Activated naive CD8-positive, alpha-beta T cell (primary cell): ENCODE measurements at regions not wholly inside any gene's neighbourhood (a gene's known extent, or its start where the extent isn't known, plus 50 kb on each side); places are given as distances from the start of the nearest gene placed in this dataset.
"Not testable (repeated sequence)": the region's sequence is repeated elsewhere in the genome, so short reads cannot be mapped to it uniquely, and the experiment has no call there.

ENCODE experiments used
- H3K27ac Mint-ChIP-seq: one replicate; pipeline ENCODE4 v1.8.0; 2021; ENCODE audit warnings: mixed read lengths
- H3K27me3 Mint-ChIP-seq: one replicate; pipeline ENCODE4 v1.8.0; 2021; ENCODE audit warnings: mixed read lengths
- H3K36me3 Mint-ChIP-seq: one replicate; pipeline ENCODE4 v1.8.0; 2021; ENCODE audit warnings: mixed read lengths
- H3K4me1 Mint-ChIP-seq: one replicate; pipeline ENCODE4 v1.8.0; 2021; ENCODE audit warnings: low read depth, mixed read lengths
- H3K4me3 Mint-ChIP-seq: one replicate; pipeline ENCODE4 v1.8.0; 2021; ENCODE audit warnings: mild to moderate bottlenecking, mixed read lengths
- H3K9me3 Mint-ChIP-seq: one replicate; pipeline ENCODE4 v1.8.0; 2021; ENCODE audit warnings: low read depth, mixed read lengths

DNA sequence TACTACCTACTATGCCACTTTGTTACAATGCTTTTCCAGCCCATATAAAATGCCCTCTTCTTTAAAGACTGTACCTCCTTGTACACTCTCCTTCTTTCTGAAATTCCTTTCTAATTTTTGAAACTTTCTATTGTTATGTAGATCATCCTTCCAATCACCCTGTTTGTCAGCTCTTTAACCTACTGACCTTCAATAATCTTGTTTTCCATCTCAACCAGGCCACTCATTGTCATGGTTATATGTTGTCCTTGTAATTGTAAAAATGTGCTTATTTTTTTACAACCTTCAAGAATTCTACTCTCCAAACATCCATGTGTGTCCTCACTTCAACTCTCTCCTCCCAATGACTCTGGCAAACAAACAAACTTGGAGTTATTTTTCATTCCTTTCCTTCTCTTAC is 1172.6 kb upstream of the CELF2 start:
- Mint-ChIP-seq H3K4me3 (no peak overlapping the region), H3K36me3 (no peaks in the 10 kb centered on the region), H3K27me3 (peaks cover 5% of the 10 kb centered on the region), H3K4me1 (no peaks in the 10 kb centered on the region), H3K9me3 (peaks cover 17% of the 10 kb centered on the region), H3K27ac (no peak overlapping the region)

DNA sequence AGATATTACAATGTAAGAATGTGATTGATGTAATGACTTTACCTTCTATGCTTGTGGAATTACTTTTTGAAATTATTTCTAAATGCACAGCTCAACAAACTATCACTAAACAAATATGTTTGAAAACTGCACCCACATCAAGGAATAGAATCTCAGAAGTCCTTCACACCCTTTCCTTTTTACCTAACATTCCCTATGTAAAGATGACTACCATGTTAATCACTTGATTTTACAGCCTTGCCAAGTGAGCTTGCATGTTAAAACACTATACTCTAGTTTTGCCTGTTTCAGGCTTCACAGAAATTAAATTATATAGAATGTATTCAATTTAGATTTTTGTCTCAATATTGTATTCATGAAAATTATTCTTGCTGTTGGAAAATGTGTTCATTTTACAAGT is 1169.4 kb upstream of the CELF2 start:
- Mint-ChIP-seq H3K9me3 (peaks cover 32% of the 10 kb centered on the region), H3K36me3 (no peaks in the 10 kb centered on the region), H3K4me1 (no peaks in the 10 kb centered on the region), H3K4me3 (no peak overlapping the region), H3K27ac (no peak overlapping the region), H3K27me3 (peaks cover 5% of the 10 kb centered on the region)

- Mint-ChIP-seq H3K27ac (no peak overlapping the region), H3K4me3 (no peak overlapping the region), H3K9me3 (peaks cover 36% of the 10 kb centered on the region), H3K4me1 (no peaks in the 10 kb centered on the region), H3K36me3 (no peaks in the 10 kb centered on the region), H3K27me3 (peaks cover 5% of the 10 kb centered on the region)
Observed at GRCh38 chr10:9848981-9849380, 1168.7 kb upstream of the CELF2 start.

GRCh38 chr10:9850415-9850814 is 1167.3 kb upstream of the CELF2 start:
- no peak overlapping the region for H3K4me3 Mint-ChIP-seq
- H3K27me3 Mint-ChIP-seq = peaks cover 2% of the 10 kb centered on the region
- H3K27ac Mint-ChIP-seq = no peak overlapping the region
- no peaks in the 10 kb centered on the region for H3K36me3 Mint-ChIP-seq
- peaks cover 22% of the 10 kb centered on the region for H3K9me3 Mint-ChIP-seq
- no peaks in the 10 kb centered on the region for H3K4me1 Mint-ChIP-seq

DNA sequence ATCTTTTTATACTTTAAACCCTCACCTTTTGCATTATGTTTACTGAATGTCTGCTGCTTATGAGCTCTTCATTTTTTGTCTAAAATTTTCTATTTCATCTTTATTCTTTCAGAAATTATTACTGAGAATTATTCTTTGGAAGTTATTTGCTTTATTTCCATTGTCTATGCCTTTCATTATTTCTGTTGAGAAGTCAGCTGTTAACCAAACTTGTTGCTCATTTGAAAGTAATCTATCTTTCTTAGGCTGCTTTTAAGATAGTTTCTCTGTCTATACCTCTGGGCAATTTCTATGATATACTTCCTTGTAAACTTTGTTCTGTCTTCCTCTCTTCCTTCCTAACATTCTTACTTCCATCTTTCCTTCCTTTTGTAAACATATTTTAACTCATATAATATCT is 1165.9 kb upstream of the CELF2 start:
- peaks cover 2% of the 10 kb centered on the region for H3K27me3 Mint-ChIP-seq
- no peak overlapping the region for H3K27ac Mint-ChIP-seq
- H3K4me3 Mint-ChIP-seq = no peak overlapping the region
- no peaks in the 10 kb centered on the region for H3K4me1 Mint-ChIP-seq
- H3K9me3 Mint-ChIP-seq = peaks cover 21% of the 10 kb centered on the region
- no peaks in the 10 kb centered on the region for H3K36me3 Mint-ChIP-seq

GRCh38 chr10:9853405-9854355 is 1164.0 kb upstream of the CELF2 start:
- no peaks in the 10 kb centered on the region for H3K4me1 Mint-ChIP-seq
- no peaks in the 10 kb centered on the region for H3K36me3 Mint-ChIP-seq
- H3K9me3 Mint-ChIP-seq = peaks cover 21% of the 10 kb centered on the region
- H3K4me3 Mint-ChIP-seq = no peak overlapping the region
- H3K27me3 Mint-ChIP-seq = peaks cover under 1% of the 10 kb centered on the region
- H3K27ac Mint-ChIP-seq = no peak overlapping the region

DNA sequence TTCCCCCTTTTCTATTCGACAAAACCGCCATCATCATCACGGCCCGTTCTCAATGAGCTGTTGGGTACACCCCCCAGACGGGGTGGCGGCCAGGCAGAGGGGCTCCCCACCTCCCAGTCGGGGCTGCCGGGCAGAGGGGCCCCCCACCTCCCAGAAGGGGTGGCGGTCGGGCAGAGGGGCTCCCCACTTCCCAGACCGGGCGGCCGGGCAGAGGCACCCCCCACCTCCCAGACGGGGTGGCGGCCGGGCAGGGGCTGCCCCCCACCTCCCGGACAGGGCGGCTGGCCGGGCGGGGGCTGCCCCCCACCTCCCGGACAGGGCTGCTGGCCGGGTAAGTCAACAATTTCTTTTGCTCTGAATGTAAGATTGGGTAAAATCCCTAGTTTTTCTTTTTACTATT is 1162.2 kb upstream of the CELF2 start:
- H3K36me3 Mint-ChIP-seq, H3K27ac Mint-ChIP-seq, H3K4me3 Mint-ChIP-seq, H3K4me1 Mint-ChIP-seq, H3K27me3 Mint-ChIP-seq: not testable (repeated sequence)
- H3K9me3 Mint-ChIP-seq = peaks cover 19% of the 10 kb centered on the region

- no peaks in the 10 kb centered on the region for H3K36me3 Mint-ChIP-seq
- peaks cover 2% of the 10 kb centered on the region for H3K27me3 Mint-ChIP-seq
- no peaks in the 10 kb centered on the region for H3K4me1 Mint-ChIP-seq
- peaks cover 6% of the 10 kb centered on the region for H3K9me3 Mint-ChIP-seq
- H3K27ac Mint-ChIP-seq = no peak overlapping the region
- H3K4me3 Mint-ChIP-seq = no peak overlapping the region
Observed at GRCh38 chr10:9858816-9859215, 1158.9 kb upstream of the CELF2 start.

DNA sequence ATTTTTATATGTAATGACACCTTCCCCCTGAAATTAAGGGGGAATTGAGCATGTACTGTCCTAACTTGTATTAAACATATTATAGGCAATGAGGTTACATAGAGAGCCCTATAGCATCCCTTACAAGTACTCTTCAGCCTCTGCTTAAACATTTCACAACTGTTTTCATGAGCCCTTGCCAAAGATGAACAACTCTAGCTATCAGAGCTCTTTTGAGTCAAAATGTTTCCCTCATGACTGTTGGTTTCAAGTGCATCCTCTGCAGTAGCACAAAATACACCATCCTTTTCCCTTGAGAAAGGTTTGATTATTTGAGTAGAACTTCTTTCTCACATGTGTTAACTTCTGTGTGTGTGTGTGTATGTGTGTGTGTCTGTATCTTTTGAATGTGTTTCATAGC is 1157.6 kb upstream of the CELF2 start:
- Mint-ChIP-seq H3K27ac (no peak overlapping the region), H3K4me1 (no peaks in the 10 kb centered on the region), H3K36me3 (no peaks in the 10 kb centered on the region), H3K27me3 (peaks cover 2% of the 10 kb centered on the region), H3K4me3 (no peak overlapping the region), H3K9me3 (peaks cover 4% of the 10 kb centered on the region)

DNA sequence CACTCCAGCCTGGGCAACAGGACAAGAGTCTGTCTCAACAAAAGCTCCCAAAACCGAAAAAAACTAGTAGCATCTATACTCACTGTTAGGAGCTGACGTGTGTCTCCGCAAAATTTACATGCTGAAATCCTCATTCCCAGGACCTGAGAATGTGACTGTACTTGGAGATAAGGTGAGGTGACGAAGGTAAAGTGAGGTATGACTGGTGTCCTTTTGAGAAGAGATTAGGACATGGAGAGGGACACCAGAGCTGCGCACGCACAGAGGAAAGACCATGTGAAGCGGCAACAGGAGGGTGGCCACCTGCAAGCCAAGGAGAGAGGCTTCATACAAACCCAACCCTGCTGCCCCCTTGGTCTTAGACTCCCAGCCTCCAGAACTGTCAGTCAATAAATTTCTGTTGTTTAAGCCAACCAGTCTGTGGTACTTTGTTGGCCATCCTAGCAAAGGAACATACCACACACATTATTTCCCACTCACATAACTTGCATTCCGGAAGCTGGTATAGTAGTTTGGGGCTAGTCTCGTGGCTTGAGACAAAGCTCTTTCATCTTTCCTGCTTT is 1154.0 kb upstream of the CELF2 start:
- H3K27ac Mint-ChIP-seq = no peak overlapping the region
- no peaks in the 10 kb centered on the region for H3K4me1 Mint-ChIP-seq
- no peaks in the 10 kb centered on the region for H3K36me3 Mint-ChIP-seq
- H3K27me3 Mint-ChIP-seq = peaks cover 8% of the 10 kb centered on the region
- no peak overlapping the region for H3K4me3 Mint-ChIP-seq
- H3K9me3 Mint-ChIP-seq = peaks cover 4% of the 10 kb centered on the region

DNA sequence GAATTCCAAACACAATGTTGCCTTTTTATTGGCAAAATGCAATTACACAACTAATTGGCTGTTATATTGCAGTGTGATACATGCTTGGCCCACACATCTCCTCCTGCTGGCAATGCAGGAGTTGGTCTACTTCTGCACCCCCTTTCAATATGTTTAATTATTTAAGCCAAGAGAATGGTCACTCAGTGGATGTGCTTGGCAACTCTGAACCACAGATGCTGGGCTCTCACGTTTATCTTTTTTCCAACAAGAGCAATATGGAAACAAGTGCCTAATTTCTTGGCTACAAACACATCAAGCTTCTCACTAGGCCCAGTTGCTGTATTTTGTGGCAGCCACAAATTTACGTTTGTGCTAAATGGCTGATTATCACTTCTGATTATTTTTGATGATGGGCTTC is 1149.2 kb upstream of the CELF2 start:
- Mint-ChIP-seq H3K27ac (no peak overlapping the region), H3K36me3 (no peaks in the 10 kb centered on the region), H3K4me3 (no peak overlapping the region), H3K27me3 (peaks cover 10% of the 10 kb centered on the region), H3K4me1 (no peaks in the 10 kb centered on the region), H3K9me3 (no peaks in the 10 kb centered on the region)

DNA sequence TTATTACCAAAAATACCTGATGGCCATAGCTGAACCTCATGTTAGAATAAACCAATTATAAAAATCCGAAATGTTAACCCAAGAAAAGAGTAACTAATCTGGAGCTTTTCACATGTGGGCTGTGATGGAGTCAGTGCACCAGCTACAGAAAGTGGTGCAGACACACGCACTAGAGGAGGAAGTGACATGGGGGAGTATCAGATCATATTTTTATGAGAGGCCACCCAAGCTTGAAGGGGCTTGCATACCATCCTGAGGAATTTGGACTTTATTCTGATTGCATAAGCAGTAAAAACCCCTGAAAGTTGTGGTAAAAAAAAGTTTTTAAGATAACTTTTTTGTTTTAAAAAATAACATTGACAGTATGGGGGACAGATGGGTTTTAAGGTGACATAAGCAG is 1148.5 kb upstream of the CELF2 start:
- Mint-ChIP-seq H3K27ac (no peak overlapping the region), H3K4me3 (no peak overlapping the region), H3K27me3 (peaks cover 10% of the 10 kb centered on the region), H3K36me3 (no peaks in the 10 kb centered on the region), H3K4me1 (no peaks in the 10 kb centered on the region), H3K9me3 (no peaks in the 10 kb centered on the region)

- no peak overlapping the region for H3K4me3 Mint-ChIP-seq
Observed at GRCh38 chr10:9869606-9870176, 1148.0 kb upstream of the CELF2 start.

DNA sequence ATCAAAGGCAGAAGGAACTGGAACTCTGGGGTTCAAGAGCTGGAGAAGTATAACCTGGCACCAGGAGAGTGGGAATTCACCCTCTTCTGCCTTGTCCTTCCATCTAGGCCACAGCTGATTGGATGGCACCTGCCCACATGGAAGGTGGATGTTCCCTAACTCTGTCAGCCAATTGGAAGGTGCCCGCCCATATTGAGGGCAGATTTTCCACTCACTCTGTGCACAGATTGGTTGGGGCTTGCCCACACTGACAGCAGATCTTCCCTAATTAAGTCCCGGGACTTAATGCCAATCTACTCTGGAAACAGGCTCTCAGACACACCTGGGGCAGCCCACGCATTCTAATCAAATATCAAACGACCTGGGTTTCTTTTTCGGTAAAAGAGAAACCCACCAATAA is 1142.3 kb upstream of the CELF2 start:
- H3K36me3 Mint-ChIP-seq = no peaks in the 10 kb centered on the region
- no peak overlapping the region for H3K4me3 Mint-ChIP-seq
- H3K27ac Mint-ChIP-seq = no peak overlapping the region
- H3K9me3 Mint-ChIP-seq = no peaks in the 10 kb centered on the region
- no peaks in the 10 kb centered on the region for H3K27me3 Mint-ChIP-seq
- no peaks in the 10 kb centered on the region for H3K4me1 Mint-ChIP-seq

More at GRCh38 chr10:9869606-9870176, 1148.0 kb upstream of the CELF2 start:
- H3K27me3 Mint-ChIP-seq = peaks cover 10% of the 10 kb centered on the region
- no peak overlapping the region for H3K27ac Mint-ChIP-seq
- H3K36me3 Mint-ChIP-seq = no peaks in the 10 kb centered on the region
- no peaks in the 10 kb centered on the region for H3K4me1 Mint-ChIP-seq
- no peaks in the 10 kb centered on the region for H3K9me3 Mint-ChIP-seq

DNA sequence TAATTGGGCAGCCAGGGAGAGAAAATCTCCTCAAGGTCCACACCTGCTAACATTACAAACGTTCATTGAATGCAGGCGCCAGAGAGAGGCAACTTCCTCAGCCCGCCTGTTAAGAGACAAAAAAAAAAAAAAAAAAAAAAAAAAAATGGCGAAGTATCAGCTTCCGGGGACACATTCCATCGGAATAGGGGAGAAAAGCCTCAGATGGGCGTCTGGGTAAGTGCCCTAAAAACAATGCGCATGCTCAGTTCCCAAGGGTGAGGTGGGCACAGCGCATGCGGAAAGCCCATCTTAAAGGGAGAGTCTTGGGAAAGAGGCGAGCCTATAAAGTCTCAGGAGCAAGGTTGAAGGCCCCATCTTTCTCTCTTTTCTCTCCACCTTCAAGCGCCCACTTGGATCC is 1139.7 kb upstream of the CELF2 start:
- Mint-ChIP-seq H3K9me3 (peaks cover 3% of the 10 kb centered on the region), H3K27ac (no peak overlapping the region), H3K27me3 (no peaks in the 10 kb centered on the region), H3K36me3 (no peaks in the 10 kb centered on the region), H3K4me3 (no peak overlapping the region), H3K4me1 (no peaks in the 10 kb centered on the region)
